BJ (cell line): ENCODE measurements at regions not wholly inside any gene's neighbourhood (a gene's known extent, or its start where the extent isn't known, plus 50 kb on each side); places are given as distances from the start of the nearest gene placed in this dataset.

ENCODE experiments used
- CTCF ChIA-PET: fragments of 350-600 bp; formaldehyde crosslinking; extraction: SDS; loops from one replicate; lab custom pipeline; 2021; ENCODE audit warnings: antibody characterized with exemption, inconsistent platforms; lab: Yijun Ruan, JAX
- POLR2A ChIA-PET: fragments of 300-600 bp; sonication (Branson Sonifier 250); formaldehyde crosslinking; extraction: SDS; loops from one replicate; lab custom pipeline; 2021; ENCODE audit warnings: antibody characterized with exemption; lab: Charles Lee
- DNase-seq: peaks from one replicate; pipeline ENCODE4 v3.0.0-alpha.2; 2011; ENCODE audit warnings: low read depth
- H3K27me3 ChIP-seq: 2 replicates; pipeline ENCODE4 v1.6.0; 2011; ENCODE audit warnings: low read length; ENCODE audit not compliant: control insufficient read depth, insufficient read depth
- H3K36me3 ChIP-seq: 2 replicates; pipeline ENCODE4 v1.5.1; 2011; ENCODE audit warnings: low read length; ENCODE audit not compliant: control insufficient read depth, insufficient read depth
- H3K4me3 ChIP-seq: 2 replicates; pipeline ENCODE4 v1.5.1; 2011; ENCODE audit warnings: low read depth, mild to moderate bottlenecking, control low read depth, low read length
- TF ChIP-seq, protein P1 (sequence below): IDR thresholded peaks from 2 replicates; pipeline ENCODE4 v1.5.1; 2011; ENCODE audit warnings: low read depth, mild to moderate bottlenecking, control low read depth, inconsistent platforms, low read length, moderate library complexity; ENCODE audit not compliant: insufficient read depth

DNA sequence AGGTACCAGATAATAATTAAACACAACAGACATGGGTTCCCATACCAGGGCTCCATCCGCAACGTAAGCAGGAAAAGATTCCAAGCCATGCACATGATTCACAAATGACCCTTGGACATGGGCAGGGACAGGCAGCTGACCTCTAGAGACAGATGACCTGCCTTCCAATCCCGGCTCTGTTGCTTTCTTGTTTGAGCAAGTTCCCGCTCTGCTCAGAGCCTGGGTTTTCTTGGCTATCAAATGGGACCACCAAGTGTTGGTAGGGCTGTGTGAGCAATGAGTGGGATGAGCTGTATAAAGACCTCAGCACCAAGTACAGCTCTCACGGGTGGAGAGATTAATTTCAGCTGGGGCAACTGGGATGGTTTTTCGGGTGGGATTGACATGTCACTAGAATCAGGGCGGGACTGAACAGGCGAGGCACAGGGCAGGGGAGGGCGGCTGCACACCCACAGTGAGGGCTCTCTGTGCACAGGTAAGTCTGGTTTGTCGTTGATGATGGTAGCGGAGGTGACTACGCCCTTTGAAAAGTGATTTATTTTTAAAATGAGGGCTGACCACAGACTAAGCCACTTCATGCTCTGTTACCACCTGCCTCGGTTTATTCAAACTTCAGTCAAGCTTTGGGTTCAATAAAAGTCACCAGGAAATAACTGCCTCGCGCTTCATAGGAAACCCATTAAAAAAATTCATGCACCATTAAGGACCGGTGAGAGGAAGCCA, 57.5 kb upstream of the IFFO2 start:
- Histone ChIP-seq H3K36me3 (no peaks in the 10 kb centered on the region), H3K4me3 (no peak overlapping the region), H3K27me3 (no peaks in the 10 kb centered on the region)
- ChIA-PET CTCF (no interaction called here), POLR2A (interaction anchor here (0.6 kb wide), 1 partner anchor 11 kb away, joined by 3 read pairs; no protein-coding TSS in a partner anchor)
- no peak for DNase-seq
- TF ChIP-seq, protein P1, sequence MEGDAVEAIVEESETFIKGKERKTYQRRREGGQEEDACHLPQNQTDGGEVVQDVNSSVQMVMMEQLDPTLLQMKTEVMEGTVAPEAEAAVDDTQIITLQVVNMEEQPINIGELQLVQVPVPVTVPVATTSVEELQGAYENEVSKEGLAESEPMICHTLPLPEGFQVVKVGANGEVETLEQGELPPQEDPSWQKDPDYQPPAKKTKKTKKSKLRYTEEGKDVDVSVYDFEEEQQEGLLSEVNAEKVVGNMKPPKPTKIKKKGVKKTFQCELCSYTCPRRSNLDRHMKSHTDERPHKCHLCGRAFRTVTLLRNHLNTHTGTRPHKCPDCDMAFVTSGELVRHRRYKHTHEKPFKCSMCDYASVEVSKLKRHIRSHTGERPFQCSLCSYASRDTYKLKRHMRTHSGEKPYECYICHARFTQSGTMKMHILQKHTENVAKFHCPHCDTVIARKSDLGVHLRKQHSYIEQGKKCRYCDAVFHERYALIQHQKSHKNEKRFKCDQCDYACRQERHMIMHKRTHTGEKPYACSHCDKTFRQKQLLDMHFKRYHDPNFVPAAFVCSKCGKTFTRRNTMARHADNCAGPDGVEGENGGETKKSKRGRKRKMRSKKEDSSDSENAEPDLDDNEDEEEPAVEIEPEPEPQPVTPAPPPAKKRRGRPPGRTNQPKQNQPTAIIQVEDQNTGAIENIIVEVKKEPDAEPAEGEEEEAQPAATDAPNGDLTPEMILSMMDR: no peak

DNA sequence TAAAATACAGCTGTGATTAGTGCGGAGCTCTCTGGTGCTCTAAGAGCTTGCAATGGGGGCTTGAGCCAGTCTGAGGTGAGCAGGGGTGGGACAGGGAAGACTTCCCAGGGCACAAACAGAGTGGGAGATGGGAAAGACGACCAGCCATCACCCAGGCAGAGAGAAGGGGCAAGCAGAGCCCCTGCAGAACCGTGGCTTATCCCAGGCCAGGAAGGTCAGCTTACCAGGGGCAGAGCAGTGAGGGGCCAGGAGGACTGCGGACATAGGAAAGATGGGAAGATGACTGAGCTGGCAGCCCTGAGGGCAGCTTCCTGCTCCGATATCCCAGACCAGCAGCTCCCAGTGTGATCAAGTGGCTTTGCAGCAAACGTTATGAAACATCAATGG, 55.4 kb upstream of the IFFO2 start:
- CTCF ChIA-PET: interaction anchor here (0.7 to 2.3 kb wide), 6 partner anchors 12 to 105 kb away, joined by 3 to 10 read pairs (median 4); no protein-coding TSS in a partner anchor
- POLR2A ChIA-PET: interaction anchor here (0.6 kb wide), 1 partner anchor 59 kb away, joined by 3 read pairs; no protein-coding TSS in a partner anchor

DNA sequence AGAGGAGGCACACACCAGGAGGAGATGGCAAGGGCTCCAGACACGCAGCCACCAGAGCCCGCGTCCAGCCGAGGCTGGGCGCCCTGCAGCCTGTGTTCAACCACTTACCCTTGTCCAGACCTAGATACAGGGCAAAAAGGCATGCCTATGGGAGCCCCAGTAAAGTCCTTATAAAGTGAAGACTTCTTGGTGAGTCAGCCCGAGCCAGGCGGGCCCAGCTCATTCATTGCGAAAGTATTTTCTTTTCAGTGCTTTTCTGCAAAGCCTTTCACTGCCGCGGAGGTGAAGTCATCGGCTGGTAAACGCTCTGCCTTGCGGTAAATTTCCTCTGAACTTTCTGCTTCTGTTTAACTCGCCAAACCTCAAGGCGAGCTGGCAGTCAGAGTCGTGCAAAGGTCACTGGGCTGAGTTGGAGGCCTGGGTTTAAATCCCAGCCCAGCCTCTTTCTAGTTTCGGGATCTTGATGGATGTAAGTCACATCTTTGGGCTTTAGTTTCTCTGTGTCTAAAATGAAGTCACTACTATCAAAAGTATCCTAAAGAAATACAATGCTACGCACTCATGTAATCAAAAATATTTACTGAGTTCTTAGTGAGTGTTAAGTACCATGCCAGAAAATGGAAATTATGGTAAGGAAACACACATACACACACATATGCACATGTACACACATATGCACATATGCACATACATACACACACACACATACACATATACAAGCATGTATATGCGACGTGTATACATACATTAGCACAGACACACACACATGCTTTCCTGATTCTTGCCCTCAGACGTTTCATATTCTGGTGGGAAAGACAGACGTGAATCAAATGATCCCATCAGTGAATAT, 54.7 kb upstream of the IFFO2 start:
- TF ChIP-seq, protein P1: no peak
- H3K4me3 ChIP-seq: no peak overlapping the region
- CTCF ChIA-PET: interaction anchor here (0.7 to 2.3 kb wide), 7 partner anchors 13 to 104 kb away, joined by 3 to 10 read pairs (median 4); no protein-coding TSS in a partner anchor
- POLR2A ChIA-PET: interaction anchor here (0.6 kb wide), 1 partner anchor 59 kb away, joined by 3 read pairs; no protein-coding TSS in a partner anchor
- no peaks in the 10 kb centered on the region for H3K27me3 ChIP-seq
- no peaks in the 10 kb centered on the region for H3K36me3 ChIP-seq
- peak; percentile 97 for DNase-seq

More for the DNA sequence above, 55.4 kb upstream of the IFFO2 start:
- Histone ChIP-seq H3K36me3 (no peaks in the 10 kb centered on the region), H3K4me3 (no peak overlapping the region), H3K27me3 (no peaks in the 10 kb centered on the region)
- TF ChIP-seq, protein P1: no peak
- DNase-seq: no peak

DNA sequence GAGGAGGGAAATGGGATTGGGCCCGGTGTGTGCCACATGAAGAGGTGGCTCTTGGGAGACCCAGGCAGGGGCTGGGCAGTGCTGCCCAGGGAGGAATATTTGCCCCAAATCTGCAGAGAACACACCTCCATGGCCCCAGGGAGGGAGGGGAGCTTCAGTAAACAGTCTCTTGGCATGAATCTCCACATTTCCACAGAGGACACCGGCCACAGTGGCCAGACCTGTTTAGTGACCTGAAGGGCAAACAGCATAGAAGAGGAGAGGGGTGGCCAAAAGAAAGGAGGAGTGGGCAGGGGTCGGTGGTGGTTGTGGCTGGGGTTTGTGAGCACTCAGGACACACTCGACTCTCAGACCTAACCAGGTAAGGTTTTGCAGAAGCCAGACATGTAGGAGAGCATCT, 54.0 kb upstream of the IFFO2 start:
- POLR2A ChIA-PET: interaction anchor here (1.0 kb wide), 1 partner anchor 12 kb away, joined by 4 read pairs; no protein-coding TSS in a partner anchor
- CTCF ChIA-PET: interaction anchor here (0.7 to 2.3 kb wide), 5 partner anchors 11 to 103 kb away, joined by 3 to 11 read pairs (median 5); no protein-coding TSS in a partner anchor
- TF ChIP-seq, protein P1: no peak
- H3K27me3 ChIP-seq: no peaks in the 10 kb centered on the region
- no peak overlapping the region for H3K4me3 ChIP-seq
- H3K36me3 ChIP-seq: no peaks in the 10 kb centered on the region
- no peak for DNase-seq
